AG04449 (cell line): ENCODE measurements at regions not wholly inside any gene's neighbourhood (a gene's known extent, or its start where the extent isn't known, plus 50 kb on each side); places are given as distances from the start of the nearest gene placed in this dataset.

Experiments used
- CTCF ChIA-PET: fragments of 350-600 bp; formaldehyde crosslinking; extraction: SDS; loops from one replicate; lab custom pipeline; 2021; ENCODE audit warnings: antibody characterized with exemption; lab: Yijun Ruan, JAX
- POLR2A ChIA-PET: fragments of 400-600, 350-600 bp; formaldehyde crosslinking; extraction: SDS; loops from one replicate; lab custom pipeline; 2020; ENCODE audit warnings: antibody characterized with exemption, inconsistent platforms; lab: Yijun Ruan, JAX
- DNase-seq: peaks from one replicate; pipeline ENCODE4 v3.0.0-alpha.2; 2010; ENCODE audit warnings: low read depth, low spot score
- H3K4me3 ChIP-seq: 2 replicates; pipeline ENCODE4 v1.5.1; 2011; ENCODE audit warnings: low read depth, mild to moderate bottlenecking, control low read depth, low read length
- TF ChIP-seq, protein P1 (sequence below): IDR thresholded peaks from one replicate; pipeline ENCODE4 v1.5.1; 2011; ENCODE audit warnings: mild to moderate bottlenecking, moderate library complexity, low read length, control low read depth, inconsistent platforms; ENCODE audit not compliant: insufficient read depth; ENCODE audit errors: missing control alignments

DNA sequence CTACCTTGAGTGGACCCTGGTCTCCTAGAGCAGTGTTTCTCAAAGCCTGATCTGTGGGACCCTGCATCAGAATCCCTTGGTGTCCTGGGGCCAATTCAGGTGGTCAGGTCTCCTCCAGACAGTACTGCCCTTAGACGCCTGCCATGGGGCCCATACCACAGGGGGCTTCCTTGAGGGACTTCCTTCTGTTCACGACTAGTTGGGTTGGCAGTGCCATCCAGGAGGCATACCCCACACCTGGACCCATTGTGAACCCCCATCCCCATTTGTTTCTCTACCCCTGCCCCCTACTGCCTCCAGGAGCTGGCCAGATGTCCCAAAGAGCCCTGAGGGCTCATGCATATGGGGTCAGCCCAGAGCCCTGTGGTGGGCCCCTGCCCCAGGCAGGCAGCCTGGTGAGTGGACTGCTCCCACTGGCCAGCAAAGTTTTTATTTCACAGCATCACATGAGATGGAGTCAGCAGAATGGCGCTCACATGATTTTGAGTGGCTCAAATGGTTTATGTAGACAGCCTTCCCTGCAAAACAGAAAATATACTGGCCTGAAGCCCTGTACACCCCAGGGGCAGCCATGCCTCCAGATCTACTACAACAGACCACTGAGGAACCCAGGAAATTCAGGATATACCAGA lies 259.9 kb upstream of the ZMIZ1 start:
- H3K4me3 ChIP-seq = no peak overlapping the region
- POLR2A ChIA-PET = no interaction called here
- DNase-seq = no peak
- TF ChIP-seq, protein P1, sequence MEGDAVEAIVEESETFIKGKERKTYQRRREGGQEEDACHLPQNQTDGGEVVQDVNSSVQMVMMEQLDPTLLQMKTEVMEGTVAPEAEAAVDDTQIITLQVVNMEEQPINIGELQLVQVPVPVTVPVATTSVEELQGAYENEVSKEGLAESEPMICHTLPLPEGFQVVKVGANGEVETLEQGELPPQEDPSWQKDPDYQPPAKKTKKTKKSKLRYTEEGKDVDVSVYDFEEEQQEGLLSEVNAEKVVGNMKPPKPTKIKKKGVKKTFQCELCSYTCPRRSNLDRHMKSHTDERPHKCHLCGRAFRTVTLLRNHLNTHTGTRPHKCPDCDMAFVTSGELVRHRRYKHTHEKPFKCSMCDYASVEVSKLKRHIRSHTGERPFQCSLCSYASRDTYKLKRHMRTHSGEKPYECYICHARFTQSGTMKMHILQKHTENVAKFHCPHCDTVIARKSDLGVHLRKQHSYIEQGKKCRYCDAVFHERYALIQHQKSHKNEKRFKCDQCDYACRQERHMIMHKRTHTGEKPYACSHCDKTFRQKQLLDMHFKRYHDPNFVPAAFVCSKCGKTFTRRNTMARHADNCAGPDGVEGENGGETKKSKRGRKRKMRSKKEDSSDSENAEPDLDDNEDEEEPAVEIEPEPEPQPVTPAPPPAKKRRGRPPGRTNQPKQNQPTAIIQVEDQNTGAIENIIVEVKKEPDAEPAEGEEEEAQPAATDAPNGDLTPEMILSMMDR = no peak
- CTCF ChIA-PET = interaction anchor here (1.4 kb wide), 2 partner anchors 26 to 762 kb away, joined by 3 read pairs; no protein-coding TSS in a partner anchor

DNA sequence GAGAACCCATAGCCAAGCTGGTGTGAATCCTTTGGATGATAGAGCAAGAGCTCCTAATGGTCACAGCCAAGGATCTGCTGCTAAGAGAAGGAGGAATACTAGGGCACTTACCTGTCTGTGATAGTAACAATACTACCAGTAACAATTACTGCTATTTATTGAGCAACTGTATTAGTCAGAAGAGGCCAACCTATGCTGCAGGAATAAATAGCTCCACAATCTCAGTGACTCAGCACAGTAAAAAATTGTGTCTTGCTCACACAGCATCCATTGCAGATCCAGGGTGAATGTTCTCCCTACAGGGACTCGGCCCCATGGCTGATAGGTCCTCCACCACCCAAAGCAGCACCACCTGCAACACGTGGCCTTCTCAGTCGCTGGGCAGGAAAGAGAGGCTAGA lies 257.6 kb upstream of the ZMIZ1 start:
- POLR2A ChIA-PET = no interaction called here
- H3K4me3 ChIP-seq = no peak overlapping the region
- no peak for DNase-seq
- CTCF ChIA-PET = interaction anchor here (0.9 kb wide), 1 partner anchor 10 kb away, joined by 3 read pairs; no protein-coding TSS in a partner anchor
- TF ChIP-seq, protein P1 = no peak

DNA sequence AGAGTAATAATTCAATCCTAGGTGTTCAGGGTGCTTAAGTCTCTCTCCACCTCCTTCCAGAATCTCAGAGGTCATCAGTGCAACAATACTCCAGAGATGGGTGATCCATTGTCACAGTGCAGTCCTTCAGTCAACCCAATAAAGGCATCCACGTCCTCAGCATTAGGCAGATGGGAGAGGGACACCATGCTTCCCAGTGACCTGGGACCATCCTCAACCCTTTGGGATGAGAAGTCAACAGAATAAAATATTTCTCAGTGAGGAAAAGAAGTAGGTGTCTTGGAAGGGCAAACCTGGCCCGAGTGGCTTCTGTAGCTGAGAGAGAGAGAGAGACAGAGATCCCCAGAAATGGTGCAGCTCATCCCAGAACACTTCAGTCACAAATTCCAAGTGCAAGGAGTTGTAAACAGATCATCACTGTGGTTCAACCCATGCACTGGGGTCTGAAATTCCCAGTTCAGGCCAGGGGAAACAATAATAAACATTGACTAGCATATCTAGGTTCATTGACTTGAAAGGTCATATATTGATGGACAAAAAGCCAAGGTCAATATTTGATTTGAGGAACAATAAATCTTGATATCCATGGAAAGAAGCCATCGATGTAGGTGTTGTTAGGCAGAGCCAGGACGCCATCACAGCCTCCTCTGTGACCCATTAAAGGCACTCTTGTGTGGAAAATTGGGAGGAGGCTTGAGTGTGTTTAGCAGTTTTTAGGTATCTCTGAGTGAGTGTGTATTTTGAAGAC lies 256.0 kb upstream of the ZMIZ1 start:
- no peak overlapping the region for H3K4me3 ChIP-seq
- CTCF ChIA-PET = no interaction called here
- POLR2A ChIA-PET = no interaction called here
- TF ChIP-seq, protein P1 = no peak
- DNase-seq = no peak

DNA sequence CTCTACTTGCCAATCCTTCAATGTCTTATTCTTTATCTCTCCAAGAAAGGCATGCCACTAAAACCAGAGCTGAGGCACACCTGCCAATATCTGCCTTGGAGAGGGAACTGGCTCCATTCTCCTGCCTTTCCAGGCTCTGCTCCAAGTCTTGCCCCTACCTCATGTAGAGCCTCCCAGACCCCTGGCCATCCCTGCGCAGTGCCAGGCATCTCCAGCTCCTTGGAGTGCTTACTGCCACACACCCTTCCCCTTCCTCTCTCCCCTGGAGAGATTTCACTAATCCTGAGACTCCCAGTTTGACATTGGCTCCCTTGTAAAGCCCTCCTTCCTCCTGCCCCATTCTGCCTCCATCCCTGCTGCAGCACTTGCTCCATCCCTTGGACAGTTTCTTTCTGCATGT lies 255.2 kb upstream of the ZMIZ1 start:
- CTCF ChIA-PET = no interaction called here
- DNase-seq = no peak
- TF ChIP-seq, protein P1 = no peak
- H3K4me3 ChIP-seq = no peak overlapping the region
- POLR2A ChIA-PET = no interaction called here

DNA sequence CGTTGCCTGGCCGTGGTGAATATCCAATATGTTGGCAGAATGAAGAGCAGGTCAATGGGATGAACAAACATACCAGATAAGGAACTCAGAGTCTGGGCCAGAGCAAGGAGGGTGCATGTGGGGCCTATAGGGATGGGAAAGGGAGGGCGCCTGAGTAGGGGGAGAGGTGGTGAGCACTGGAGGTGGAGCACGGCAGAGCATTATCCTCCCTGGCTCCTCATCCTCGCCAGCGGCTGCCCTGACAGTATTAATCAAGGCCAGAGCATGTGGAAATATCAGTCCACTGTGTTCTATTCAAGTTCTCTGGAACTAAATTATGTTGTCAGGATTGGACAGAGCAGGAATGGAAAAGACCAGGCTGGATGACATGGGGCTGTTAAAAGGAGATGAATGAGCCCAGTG lies 254.8 kb upstream of the ZMIZ1 start:
- no peak for DNase-seq
- POLR2A ChIA-PET = no interaction called here
- TF ChIP-seq, protein P1 = no peak
- CTCF ChIA-PET = no interaction called here
- H3K4me3 ChIP-seq = no peak overlapping the region

DNA sequence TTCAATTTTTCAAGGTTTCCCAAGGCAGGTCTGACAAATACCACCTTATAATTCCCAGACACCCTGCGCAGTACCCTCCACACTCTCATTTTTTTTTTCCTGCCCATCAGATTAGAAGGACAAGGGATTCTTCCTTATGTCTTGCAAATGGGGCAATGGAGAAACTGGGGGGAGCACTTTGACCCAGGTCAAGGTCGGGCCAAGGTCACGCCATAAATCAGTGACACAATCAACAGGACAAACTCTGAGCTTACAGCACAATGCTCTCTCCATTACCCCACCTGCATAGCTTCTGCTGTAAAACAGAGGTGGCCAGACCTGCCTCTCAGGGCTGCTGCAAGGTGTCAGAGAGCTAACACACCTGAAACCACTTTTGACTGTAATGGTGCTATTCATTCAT lies 254.4 kb upstream of the ZMIZ1 start:
- DNase-seq = no peak
- ChIA-PET POLR2A (no interaction called here), CTCF (no interaction called here)
- TF ChIP-seq, protein P1 = no peak
- no peak overlapping the region for H3K4me3 ChIP-seq
